GM21381 (cell line): ENCODE measurements at regions not wholly inside any gene's neighbourhood (a gene's known extent, or its start where the extent isn't known, plus 50 kb on each side); places are given as distances from the start of the nearest gene placed in this dataset.
"Not testable (repeated sequence)": the region's sequence is repeated elsewhere in the genome, so short reads cannot be mapped to it uniquely, and the experiment has no call there.

ENCODE experiments used
- ATAC-seq: cut with Tn5 transposase; IDR thresholded peaks from one replicate; pipeline ENCODE4 v1.9.1; 2021; ENCODE audit warnings: mild to moderate bottlenecking, moderate library complexity; ENCODE audit not compliant: unreplicated experiment

DNA sequence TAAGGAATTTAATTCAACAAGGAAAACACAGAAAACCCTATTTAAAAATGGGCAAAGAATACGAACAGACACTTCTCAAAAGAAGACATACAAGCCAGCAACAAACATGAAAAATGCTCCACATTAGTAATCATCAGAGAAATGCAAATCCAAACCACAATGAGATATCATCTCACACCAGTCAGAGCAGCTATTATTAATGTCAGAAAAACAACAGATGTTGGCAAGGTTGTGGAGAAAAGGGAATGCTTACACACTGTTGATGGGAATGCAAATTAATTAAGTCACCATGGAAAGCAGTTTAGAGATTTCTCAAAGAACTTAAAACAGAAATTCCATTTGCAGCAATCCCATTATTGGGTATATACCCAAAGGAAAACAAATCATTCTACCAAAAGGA, 55.2 kb downstream of the GCC1 start:
- ATAC-seq, result no peak

GRCh38 chr7:127527561-127527960, 57.8 kb downstream of the GCC1 start:
- ATAC-seq, result no peak

DNA sequence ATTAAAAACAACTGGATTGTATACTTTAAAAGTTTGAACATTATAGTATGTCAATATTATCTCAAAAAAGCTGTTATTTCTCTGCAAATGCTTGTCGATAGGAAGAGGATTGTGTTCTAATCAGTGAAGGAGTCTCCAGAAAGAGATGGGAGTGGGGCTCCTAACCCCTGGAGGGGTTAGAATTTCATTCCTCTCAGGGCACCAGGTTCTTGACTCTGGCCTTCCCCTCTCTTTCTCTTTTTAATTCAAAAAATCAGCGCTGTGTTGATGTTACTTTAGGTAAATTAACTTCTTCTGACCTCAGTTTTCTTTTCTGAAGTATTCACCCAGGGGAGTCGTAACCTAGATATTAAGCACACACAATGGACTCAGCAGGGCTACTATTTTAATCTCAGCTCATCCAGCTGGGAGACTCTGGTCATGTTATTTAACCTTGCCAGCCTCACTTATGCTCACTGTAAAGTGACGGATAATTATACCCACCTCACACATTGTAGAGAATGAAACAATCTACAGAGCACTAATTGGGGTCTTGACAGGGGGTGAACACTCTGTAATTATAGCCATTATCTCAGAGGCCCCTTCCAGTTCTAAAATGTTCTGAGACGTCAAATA, 59.4 kb downstream of the GCC1 start:
- no peak for ATAC-seq

- ATAC-seq, result no peak
Observed at GRCh38 chr7:127516320-127516719, 69.1 kb downstream of the GCC1 start.

DNA sequence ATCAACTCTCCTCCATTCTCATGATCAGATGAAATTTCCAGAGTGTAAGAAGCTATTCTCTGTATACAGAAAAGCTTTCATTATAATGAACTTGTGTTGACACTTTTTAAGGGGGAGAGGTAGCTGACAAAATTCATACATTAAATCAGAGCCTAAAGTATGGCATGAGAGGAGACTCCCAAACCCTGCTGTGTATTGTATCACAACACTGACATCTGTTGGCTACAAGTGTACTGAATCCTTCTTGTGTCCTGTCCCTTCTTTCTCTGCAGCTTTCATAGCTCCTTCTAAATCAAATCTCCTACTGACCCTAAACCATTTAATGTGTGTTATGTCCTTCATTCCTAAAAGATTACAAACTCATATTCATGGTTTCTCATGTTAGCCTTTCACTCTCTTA, 70.9 kb downstream of the GCC1 start:
- ATAC-seq, result no peak

DNA sequence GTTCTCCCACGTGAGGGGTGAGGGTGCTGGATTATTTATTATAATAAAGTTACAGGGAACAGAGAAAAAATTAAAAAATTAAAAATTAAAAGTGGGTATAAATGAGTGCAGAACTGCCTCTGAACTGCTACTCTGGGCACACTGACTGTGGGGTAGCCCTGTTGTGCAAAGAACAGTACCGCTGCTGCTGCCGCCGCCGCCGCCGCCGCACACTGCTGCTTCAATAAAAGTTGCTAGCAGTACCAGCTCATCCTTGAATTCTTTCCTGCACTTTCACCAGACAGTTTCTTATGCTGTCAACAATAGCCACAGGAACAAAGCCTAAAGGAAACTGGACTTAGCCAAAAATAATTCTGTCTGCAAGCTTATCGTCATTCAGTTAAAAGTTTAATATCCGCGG, 72.1 kb downstream of the GCC1 start:
- no peak for ATAC-seq

- no peak for ATAC-seq
Observed at GRCh38 chr7:127512663-127513062, 72.7 kb downstream of the GCC1 start.

DNA sequence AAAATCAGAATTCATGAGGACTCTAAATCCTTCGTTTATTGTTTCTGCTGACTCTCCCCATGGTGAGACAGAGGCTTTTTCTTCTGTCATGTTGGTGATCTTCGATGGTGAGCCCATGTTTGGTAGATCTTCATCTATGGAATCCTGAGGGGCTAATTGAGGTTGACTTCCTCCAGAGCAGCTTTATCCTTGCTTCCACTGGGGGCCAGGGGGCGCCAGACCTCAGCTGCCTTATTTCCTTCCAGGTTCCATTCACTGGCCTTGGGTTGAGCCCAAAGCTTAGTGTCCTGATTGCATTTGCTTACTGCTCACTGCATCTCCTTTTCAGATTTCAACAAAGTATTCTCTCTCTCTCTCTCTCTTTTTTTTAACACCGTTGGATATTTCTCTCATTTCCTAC, 80.7 kb downstream of the GCC1 start:
- no peak for ATAC-seq

- no peak for ATAC-seq
Observed at GRCh38 chr7:127501817-127502216, 83.6 kb downstream of the GCC1 start.

DNA sequence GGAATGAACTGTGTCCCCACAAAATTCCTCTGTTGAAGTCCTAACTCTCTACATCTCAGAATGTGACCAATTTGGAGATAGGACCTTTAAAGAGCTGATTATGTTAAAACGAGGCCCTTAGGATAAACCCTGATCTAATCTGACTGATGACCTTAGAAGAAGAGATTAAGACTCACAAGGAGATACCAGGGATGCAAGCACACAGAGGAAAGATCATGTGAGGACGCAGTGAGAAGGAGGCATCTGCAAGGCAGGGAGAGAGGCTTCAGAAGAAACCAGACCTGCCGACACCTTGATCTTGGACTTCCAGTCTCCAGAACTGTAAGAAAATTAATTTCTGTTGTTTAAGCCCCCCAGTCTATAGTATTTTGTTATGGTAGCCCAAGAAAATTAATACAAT, 94.9 kb upstream of the ZNF800 start:
- no peak for ATAC-seq

- ATAC-seq, result no peak
Observed at GRCh38 chr7:127486654-127487053, 94.1 kb upstream of the ZNF800 start.

DNA sequence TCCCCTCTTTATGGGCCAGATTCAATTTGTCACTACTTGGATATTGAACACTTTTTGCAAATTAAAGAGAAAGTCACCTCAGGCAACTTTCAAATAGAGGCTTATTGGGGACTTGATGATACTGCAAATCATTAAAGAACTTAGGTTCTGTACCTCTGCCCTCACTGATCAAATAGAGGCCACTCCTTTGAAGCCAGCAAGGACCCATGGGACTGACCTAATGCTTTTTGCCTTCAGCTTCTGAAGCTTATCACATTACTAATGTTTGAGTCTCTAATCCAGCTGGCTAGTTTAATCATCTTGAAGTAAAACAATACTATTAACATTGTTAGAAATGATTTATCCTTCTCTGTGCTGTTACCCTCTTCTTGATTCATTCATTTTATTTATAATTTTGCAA, 93.0 kb upstream of the ZNF800 start:
- ATAC-seq, result no peak

DNA sequence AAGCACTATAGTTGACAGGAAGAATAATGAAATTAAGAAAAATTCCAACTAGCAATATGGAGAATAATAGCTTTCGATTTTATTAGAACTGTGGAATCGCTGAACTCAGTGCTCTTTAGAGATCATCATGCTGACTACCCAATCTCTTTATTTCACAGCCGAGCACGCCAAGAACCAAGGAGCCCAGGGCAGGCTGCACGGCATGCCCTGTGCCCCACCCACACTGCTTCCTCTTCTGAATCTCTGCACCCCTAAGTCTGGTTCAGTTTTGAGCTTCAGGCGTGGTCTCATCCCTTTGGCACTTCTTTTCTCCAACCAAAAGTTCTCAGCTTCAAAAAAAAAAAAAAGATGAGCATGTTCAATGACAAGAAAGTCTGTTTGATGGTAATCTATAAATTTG, 92.4 kb upstream of the ZNF800 start:
- no peak for ATAC-seq

GRCh38 chr7:127478461-127478860, 86.0 kb upstream of the ZNF800 start:
- no peak for ATAC-seq

DNA sequence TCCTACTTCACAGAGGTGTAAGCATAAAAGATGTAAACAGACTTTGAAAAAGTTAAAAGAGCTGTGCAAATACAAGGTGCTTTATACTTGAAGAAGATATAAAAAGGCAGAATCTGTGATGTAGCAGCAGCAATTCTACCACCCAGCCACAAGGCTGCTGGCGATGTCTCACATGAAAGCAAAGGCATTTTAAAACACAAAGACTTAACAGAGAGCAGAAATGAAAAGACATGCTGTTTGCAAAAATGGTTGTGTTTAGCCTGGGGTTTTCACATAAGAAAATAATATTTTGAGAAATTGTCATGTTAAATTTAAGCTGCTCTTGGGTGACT, 85.5 kb upstream of the ZNF800 start:
- no peak for ATAC-seq

DNA sequence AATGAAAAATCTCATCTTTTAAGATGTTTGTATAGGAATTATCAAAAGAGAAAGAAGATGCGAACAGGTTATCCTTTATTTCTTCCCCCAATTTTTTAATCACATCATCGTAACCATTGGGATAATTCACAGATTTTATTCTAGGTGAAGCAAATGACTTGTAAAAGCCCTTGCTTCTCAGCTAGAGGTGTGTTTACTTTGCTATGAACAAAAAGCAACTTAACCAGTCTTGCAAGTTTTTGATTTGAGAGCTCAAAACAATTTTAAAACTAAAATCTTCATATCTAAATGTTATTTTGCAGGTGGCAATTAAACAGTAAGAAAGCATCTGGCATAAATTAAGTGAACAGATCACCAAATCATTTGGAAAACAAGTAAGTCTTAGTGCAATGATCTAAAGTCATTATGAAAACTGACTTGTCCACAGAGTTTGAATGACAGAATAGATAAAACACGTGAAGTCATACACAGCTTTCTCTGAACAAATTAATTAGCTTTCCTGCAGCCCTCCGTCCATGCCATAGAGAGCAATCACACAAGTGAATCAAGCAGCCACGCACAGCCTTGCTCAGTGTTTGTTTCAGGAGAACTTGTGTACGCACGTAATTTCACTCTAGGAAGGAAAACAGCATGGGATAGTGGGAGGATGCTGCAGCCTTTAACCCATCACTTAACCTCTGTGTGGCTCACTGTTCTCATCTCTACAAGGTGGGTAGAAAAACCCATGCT, 85.0 kb upstream of the ZNF800 start:
- ATAC-seq, result no peak

DNA sequence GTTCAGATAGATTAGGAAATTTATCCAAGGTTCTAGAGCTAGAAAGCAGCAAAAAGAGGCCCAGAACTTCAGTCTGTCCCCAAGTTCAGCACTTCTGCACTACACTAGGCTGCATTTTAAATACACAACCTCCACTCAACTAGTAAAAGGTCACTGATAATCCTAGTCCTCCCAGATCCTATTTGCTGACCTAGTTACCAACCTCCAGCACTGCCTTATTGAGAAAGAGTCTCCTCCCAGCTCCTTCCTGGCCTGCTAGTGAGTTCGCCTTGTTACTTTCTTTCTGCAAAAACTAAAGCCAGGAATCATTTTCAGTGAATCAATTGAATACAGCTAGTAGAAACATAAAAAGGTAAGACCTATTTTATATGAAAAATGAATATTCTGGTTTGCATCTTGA, 84.1 kb upstream of the ZNF800 start:
- ATAC-seq, result no peak

DNA sequence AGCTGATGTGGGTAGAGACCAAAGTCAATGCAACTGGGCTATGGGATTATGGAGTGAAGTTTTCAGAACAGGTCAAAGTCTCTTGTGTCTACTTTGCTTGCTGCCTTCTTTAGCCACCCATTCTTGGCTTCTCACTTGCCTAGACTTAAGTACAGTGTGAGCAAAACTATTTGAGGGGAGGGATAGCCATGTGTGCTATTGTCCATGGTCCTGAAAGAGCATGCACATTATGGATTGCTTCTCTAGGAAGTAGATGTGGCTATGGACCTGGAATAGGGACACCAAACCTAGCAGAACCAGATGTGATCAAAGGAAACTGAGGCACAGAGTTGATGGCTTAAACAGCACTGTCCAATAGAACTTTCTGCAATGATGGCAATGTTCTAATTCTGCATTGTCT, 81.9 kb upstream of the ZNF800 start:
- ATAC-seq, result no peak

DNA sequence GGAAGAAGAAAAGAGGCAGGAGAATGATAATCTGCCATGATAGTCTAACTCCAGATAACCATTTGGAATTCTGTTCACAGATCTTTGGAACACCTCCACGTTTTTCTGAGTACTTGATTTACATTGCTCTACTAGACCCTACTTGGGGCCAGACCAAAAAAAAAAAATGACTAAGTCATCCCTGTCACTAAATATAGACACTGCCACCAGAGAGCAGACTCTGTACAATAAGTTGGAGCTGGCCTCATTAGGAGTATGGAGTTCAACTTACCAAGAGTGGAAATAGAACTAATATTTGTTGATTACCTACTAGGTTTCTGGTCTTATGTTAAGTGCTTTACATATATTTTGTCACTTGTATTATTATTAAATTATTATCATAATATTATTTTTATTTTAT, 80.9 kb upstream of the ZNF800 start:
- no peak for ATAC-seq

- no peak for ATAC-seq
Observed at GRCh38 chr7:127460077-127460476, 67.6 kb upstream of the ZNF800 start.

DNA sequence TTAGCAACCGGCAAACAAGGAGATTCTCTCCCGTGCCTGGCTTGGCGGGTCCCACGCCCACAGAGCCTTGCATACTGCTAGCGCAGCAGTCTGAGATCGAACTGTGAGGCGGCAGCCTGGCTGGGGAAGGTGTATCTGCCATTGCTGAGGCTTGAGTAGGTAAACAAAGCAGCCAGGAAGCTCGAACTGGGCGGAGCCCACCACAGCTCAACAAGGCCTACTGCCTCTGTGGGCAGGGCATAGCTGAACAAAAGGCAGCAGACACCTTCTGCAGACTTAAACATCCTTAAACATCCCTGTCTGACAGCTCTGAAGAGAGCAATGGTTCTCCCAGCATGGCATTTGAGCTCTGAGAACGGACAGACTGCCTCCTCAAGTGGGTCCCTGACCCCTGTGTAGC, 58.8 kb upstream of the ZNF800 start:
- ATAC-seq, result not testable (repeated sequence)

- no peak for ATAC-seq
Observed at GRCh38 chr7:127448566-127448965, 56.1 kb upstream of the ZNF800 start.

DNA sequence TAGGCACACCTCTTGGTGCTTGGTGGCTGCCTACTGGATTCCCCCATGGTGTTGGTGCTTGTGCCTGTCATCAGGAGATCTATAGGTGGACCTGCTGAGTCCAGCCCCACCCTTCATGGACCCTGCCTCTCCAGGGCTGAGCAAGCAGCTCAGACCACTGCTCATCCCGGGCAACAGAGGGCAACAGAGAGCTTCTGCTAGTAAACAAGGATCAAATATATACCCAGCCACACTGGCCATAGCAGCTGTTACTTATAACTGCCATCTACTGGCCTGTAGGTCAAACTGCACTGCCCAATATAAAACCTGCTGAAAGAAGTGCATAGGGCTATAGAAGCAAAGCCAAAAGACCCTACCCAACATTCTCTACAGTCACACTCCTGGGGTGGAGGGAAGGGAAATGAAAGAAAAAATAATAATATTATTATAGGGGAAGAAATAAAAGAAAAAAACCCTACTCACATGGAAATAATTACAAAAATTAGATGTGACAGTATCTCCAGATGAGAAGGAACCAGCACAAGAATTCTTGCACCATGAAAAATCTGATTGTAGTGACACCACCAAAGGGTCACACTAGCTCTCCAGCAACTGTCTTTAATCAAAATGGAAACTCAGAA, 54.9 kb upstream of the ZNF800 start:
- ATAC-seq, result peak; percentile 100
